ENCODE measurements at regions not wholly inside any gene's neighbourhood (a gene's known extent, or its start where the extent isn't known, plus 50 kb on each side); places are given as distances from the start of the nearest gene placed in this dataset.

- Histone ChIP-seq H3K27ac (ENCODE audit: low read length) (no peak overlapping the region), H3K27me3 (ENCODE audit: control insufficient read depth, insufficient read depth, low read length) (no peaks in the 10 kb centered on the region), H3K4me1 (ENCODE audit: control insufficient read depth, insufficient read depth, low read length) (no peaks in the 10 kb centered on the region), H3K36me3 (ENCODE audit: control insufficient read depth, insufficient read depth, low read length) (no peaks in the 10 kb centered on the region), H3K9me3 (ENCODE audit: control insufficient read depth, insufficient read depth, low read depth, low read length) (no peaks in the 10 kb centered on the region), H3K4me3 (ENCODE audit: low read depth in 2 of 2, low read length in 2 of 2) (no peak overlapping the region)
- CTCF ChIA-PET: no interaction called here
- no peak for ATAC-seq
- intact Hi-C loops (cut with micrococcal nuclease; ENCODE audit: unreplicated experiment): no loop called here
- no peak for DNase-seq (ENCODE audit: low read depth, low spot score)
- POLR2A ChIA-PET: no interaction called here
- in situ Hi-C loops (cut with HindIII; ENCODE audit: low pct_unique_long_range_greater_than_20kb, low sequenced_read_pairs): no loop called here
- no TSS peak for BruUV-seq (replicated peaks)
- TF ChIP-seq REST (IDR thresholded peaks at IDR 0.05; ENCODE audit: insufficient read depth in 1 of 2, low read depth in 2 of 2, low read length in 1 of 2): no peak
- TF ChIP-seq TCF7L2 (IDR thresholded peaks at IDR 0.05; ENCODE audit: low read depth, low read length): no peak
- TF ChIP-seq SIN3A (IDR thresholded peaks at IDR 0.05; ENCODE audit: borderline replicate concordance, insufficient read depth, low read depth, low read length): no peak
- no peak for TF ChIP-seq POLR2AphosphoS5 (IDR thresholded peaks at IDR 0.05; ENCODE audit: low read depth, low read length)
- TF ChIP-seq CTCF (IDR thresholded peaks at IDR 0.05): no peak
Observed at GRCh38 chr5:18829539-18829938, 1158.5 kb downstream of the CDH18 start.

GRCh38 chr5:18850216-18850615 is 1137.8 kb downstream of the CDH18 start:
- CTCF ChIA-PET: no interaction called here
- no peaks in the 10 kb centered on the region for H3K36me3 ChIP-seq (ENCODE audit: control insufficient read depth, insufficient read depth, low read length)
- DNase-seq (ENCODE audit: low read depth, low spot score): no peak
- H3K9me3 ChIP-seq (ENCODE audit: control insufficient read depth, insufficient read depth, low read depth, low read length): no peaks in the 10 kb centered on the region
- no peak overlapping the region for H3K4me3 ChIP-seq (ENCODE audit: low read depth in 2 of 2, low read length in 2 of 2)
- H3K4me1 ChIP-seq (ENCODE audit: control insufficient read depth, insufficient read depth, low read length): no peaks in the 10 kb centered on the region
- POLR2A ChIA-PET: no interaction called here
- in situ Hi-C loops (cut with HindIII; ENCODE audit: low pct_unique_long_range_greater_than_20kb, low sequenced_read_pairs) (no loop called here), intact Hi-C loops (cut with micrococcal nuclease; ENCODE audit: unreplicated experiment) (no loop called here)
- H3K27me3 ChIP-seq (ENCODE audit: control insufficient read depth, insufficient read depth, low read length): no peaks in the 10 kb centered on the region
- no peak overlapping the region for H3K27ac ChIP-seq (ENCODE audit: low read length)
- no peak for ATAC-seq
- BruUV-seq (replicated peaks): no TSS peak
- no peak for TF ChIP-seq POLR2AphosphoS5 (IDR thresholded peaks at IDR 0.05; ENCODE audit: low read depth, low read length)
- no peak for TF ChIP-seq REST (IDR thresholded peaks at IDR 0.05; ENCODE audit: insufficient read depth in 1 of 2, low read depth in 2 of 2, low read length in 1 of 2)
- no peak for TF ChIP-seq CTCF (IDR thresholded peaks at IDR 0.05)
- TF ChIP-seq TCF7L2 (IDR thresholded peaks at IDR 0.05; ENCODE audit: low read depth, low read length): no peak
- TF ChIP-seq SIN3A (IDR thresholded peaks at IDR 0.05; ENCODE audit: borderline replicate concordance, insufficient read depth, low read depth, low read length): no peak
